ENCODE measurements at regions not wholly inside any gene's neighbourhood (a gene's known extent, or its start where the extent isn't known, plus 50 kb on each side); places are given as distances from the start of the nearest gene placed in this dataset.

DNA sequence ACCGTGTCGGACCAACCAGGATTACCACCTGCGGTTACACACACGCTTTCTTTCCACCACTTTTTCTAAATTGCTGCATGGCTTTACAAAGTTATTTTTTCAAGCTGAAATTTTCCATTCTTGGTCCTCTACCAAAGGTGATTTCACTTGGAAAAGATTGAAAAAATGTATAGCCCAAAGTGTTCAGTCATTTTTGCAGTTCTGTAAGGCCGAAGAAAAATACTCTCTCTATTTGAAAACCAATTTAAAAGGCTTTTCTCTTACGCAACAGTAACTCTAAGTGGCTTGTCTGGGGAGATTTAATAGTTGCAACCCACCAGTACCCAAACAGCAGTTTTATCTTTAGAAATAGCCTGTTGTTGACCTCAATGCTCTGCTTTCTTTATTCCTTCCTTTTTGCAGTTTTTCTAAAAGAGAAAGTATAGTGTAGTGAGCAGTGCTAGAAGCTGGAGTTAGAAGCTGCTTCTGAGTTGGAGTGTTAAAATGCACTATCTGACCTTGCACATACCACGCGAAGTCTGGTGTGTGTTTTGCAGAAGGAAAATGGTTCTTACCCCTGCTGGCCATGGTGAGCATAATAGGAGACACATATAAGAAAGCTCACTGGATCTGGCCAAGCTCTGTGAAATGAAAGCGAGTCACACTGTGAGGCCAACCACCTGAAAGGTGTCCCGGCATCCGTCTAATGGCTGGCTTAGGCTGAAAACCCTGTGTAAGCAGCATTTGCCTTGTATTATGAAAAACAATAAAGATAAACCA lies 201.0 kb upstream of the ADRA1D start:
- no peak for TF ChIP-seq POLR2A (IDR thresholded peaks at IDR 0.05)
- TF ChIP-seq, protein P1, sequence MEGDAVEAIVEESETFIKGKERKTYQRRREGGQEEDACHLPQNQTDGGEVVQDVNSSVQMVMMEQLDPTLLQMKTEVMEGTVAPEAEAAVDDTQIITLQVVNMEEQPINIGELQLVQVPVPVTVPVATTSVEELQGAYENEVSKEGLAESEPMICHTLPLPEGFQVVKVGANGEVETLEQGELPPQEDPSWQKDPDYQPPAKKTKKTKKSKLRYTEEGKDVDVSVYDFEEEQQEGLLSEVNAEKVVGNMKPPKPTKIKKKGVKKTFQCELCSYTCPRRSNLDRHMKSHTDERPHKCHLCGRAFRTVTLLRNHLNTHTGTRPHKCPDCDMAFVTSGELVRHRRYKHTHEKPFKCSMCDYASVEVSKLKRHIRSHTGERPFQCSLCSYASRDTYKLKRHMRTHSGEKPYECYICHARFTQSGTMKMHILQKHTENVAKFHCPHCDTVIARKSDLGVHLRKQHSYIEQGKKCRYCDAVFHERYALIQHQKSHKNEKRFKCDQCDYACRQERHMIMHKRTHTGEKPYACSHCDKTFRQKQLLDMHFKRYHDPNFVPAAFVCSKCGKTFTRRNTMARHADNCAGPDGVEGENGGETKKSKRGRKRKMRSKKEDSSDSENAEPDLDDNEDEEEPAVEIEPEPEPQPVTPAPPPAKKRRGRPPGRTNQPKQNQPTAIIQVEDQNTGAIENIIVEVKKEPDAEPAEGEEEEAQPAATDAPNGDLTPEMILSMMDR (IDR thresholded peaks at IDR 0.05) = no peak

Data from right lobe of liver (tissue), 4 donors.